ENCODE measurements at regions not wholly inside any gene's neighbourhood (a gene's known extent, or its start where the extent isn't known, plus 50 kb on each side); places are given as distances from the start of the nearest gene placed in this dataset.

- no peak for DNase-seq
Observed at GRCh38 chr4:14668296-14668695, 334.0 kb upstream of the CPEB2 start.

- DNase-seq: no peak
Observed at GRCh38 chr4:14669371-14669770, 332.9 kb upstream of the CPEB2 start.

GRCh38 chr4:14671146-14671545 is 331.1 kb upstream of the CPEB2 start:
- no peak for DNase-seq

GRCh38 chr4:14675279-14675985 is 326.8 kb upstream of the CPEB2 start:
- DNase-seq: no peak

GRCh38 chr4:14679906-14680305 is 322.4 kb upstream of the CPEB2 start:
- DNase-seq: no peak

GRCh38 chr4:14681330-14681729 is 321.0 kb upstream of the CPEB2 start:
- no peak for DNase-seq

GRCh38 chr4:14693728-14694127 is 308.6 kb upstream of the CPEB2 start:
- DNase-seq: no peak

- no peak for DNase-seq
Observed at GRCh38 chr4:14695095-14695845, 307.0 kb upstream of the CPEB2 start.

GRCh38 chr4:14700083-14700482 is 302.2 kb upstream of the CPEB2 start:
- DNase-seq: no peak

- no peak for DNase-seq
Observed at GRCh38 chr4:14700544-14700943, 301.7 kb upstream of the CPEB2 start.

GRCh38 chr4:14701389-14701788 is 300.9 kb upstream of the CPEB2 start:
- no peak for DNase-seq

GRCh38 chr4:14701896-14702295 is 300.4 kb upstream of the CPEB2 start:
- no peak for DNase-seq

GRCh38 chr4:14708574-14708973 is 293.7 kb upstream of the CPEB2 start:
- no peak for DNase-seq

- DNase-seq: no peak
Observed at GRCh38 chr4:14711259-14711658, 291.0 kb upstream of the CPEB2 start.

GRCh38 chr4:14716691-14717090 is 285.6 kb upstream of the CPEB2 start:
- no peak for DNase-seq

GRCh38 chr4:14719053-14719452 is 283.2 kb upstream of the CPEB2 start:
- no peak for DNase-seq

- no peak for DNase-seq
Observed at GRCh38 chr4:14726441-14726840, 275.8 kb upstream of the CPEB2 start.

- DNase-seq: no peak
Observed at GRCh38 chr4:14726877-14727361, 275.4 kb upstream of the CPEB2 start.

- no peak for DNase-seq
Observed at GRCh38 chr4:14729282-14730000, 272.8 kb upstream of the CPEB2 start.

- DNase-seq: no peak
Observed at GRCh38 chr4:14742054-14742453, 260.2 kb upstream of the CPEB2 start.

GRCh38 chr4:14743172-14743571 is 259.1 kb upstream of the CPEB2 start:
- no peak for DNase-seq

GRCh38 chr4:14743601-14744000 is 258.7 kb upstream of the CPEB2 start:
- DNase-seq: no peak

- DNase-seq: no peak
Observed at GRCh38 chr4:14744346-14744745, 257.9 kb upstream of the CPEB2 start.

GRCh38 chr4:14749910-14750309 is 252.4 kb upstream of the CPEB2 start:
- DNase-seq: peak; percentile 30

All from stimulated activated CD4-positive, alpha-beta T cell treated with anti-CD3 and anti-CD28 coated beads, Interleukin-15, amount 100 ng/mL, for 24 hours (primary cell).